ENCODE measurements at regions not wholly inside any gene's neighbourhood (a gene's known extent, or its start where the extent isn't known, plus 50 kb on each side); places are given as distances from the start of the nearest gene placed in this dataset.

- no peak overlapping the region for H2AK5ac ChIP-seq (ENCODE audit: low read depth, low read length)
- in situ Hi-C loops (cut with MboI; ENCODE audit: low sequenced_read_pairs) (no loop called here), dilution Hi-C loops (cut with HindIII; ENCODE audit: low sequenced_read_pairs, unreplicated experiment) (no loop called here), intact Hi-C loops (cut with micrococcal nuclease) (no loop called here)
- TF ChIP-seq POLR2A (IDR thresholded peaks at IDR 0.05; ENCODE audit: low read depth, low read length): no peak
- no peak for TF ChIP-seq CEBPB (IDR thresholded peaks at IDR 0.05; ENCODE audit: low read depth, low read length)
- TF ChIP-seq MAZ (IDR thresholded peaks at IDR 0.05; ENCODE audit: borderline replicate concordance, low read depth, low read length): no peak
- TF ChIP-seq BHLHE40 (IDR thresholded peaks at IDR 0.05; ENCODE audit: low read depth, low read length): no peak
- no peak for TF ChIP-seq NFE2L2 (IDR thresholded peaks at IDR 0.05; ENCODE audit: low read depth, low read length)
- TF ChIP-seq CHD1 (IDR thresholded peaks at IDR 0.05; ENCODE audit: low read depth, low read length): no peak
- TF ChIP-seq ELK1 (IDR thresholded peaks at IDR 0.05; ENCODE audit: borderline replicate concordance, low read depth, low read length): no peak
- no TSS peak for BruUV-seq (replicated peaks)
- no peaks in the 10 kb centered on the region for H3K79me1 ChIP-seq (ENCODE audit: low read depth in 1 of 2, low read length in 2 of 2)
- ATAC-seq (ENCODE audit: low read depth) (no peak), DNase-seq (no peak)
- no peaks in the 10 kb centered on the region for H3K4me1 ChIP-seq (ENCODE audit: control insufficient read depth, insufficient read depth, low read length)
- peaks cover 2% of the 10 kb centered on the region; the same call in 1 of the 2 replicates for H3K27me3 ChIP-seq (ENCODE audit: control insufficient read depth, insufficient read depth, low read length)
- no peak overlapping the region for H2AK9ac ChIP-seq (replicated peaks; ENCODE audit: low read depth, low read length, poor library complexity)
- H2AFZ ChIP-seq (replicated peaks; ENCODE audit: low read length, poor library complexity): no peak overlapping the region
- H3K36me3 ChIP-seq (ENCODE audit: control insufficient read depth, insufficient read depth, low read length): no peaks in the 10 kb centered on the region
- H2BK20ac ChIP-seq (ENCODE audit: low read depth, low read length): no peak overlapping the region
- H3K14ac ChIP-seq (replicated peaks; ENCODE audit: low read depth, low read length): no peak overlapping the region
- no peaks in the 10 kb centered on the region; the same call in 1 of the 2 replicates for H3K9me1 ChIP-seq (ENCODE audit: insufficient read depth, low read length)
- no peaks in the 10 kb centered on the region for H3K9me3 ChIP-seq (ENCODE audit: control insufficient read depth, insufficient read depth, low read length)
- no peak overlapping the region for H3K56ac ChIP-seq (ENCODE audit: extremely low read depth, insufficient read depth, low read length)
- no peak overlapping the region for H4K8ac ChIP-seq (ENCODE audit: low read depth in 2 of 2, low read length in 2 of 2)
- no peak overlapping the region for H2BK15ac ChIP-seq (ENCODE audit: low read depth, low read length)
- H3K4me3 ChIP-seq (ENCODE audit: insufficient read depth, low read depth, low read length): no peak overlapping the region
- CTCF ChIA-PET: no interaction called here
- H4K91ac ChIP-seq (ENCODE audit: insufficient read depth, low read depth, low read length): no peak overlapping the region
- H3K4me2 ChIP-seq (ENCODE audit: low read depth, low read length): no peak overlapping the region
- H3K18ac ChIP-seq (ENCODE audit: low read depth, low read length): no peak overlapping the region
- H3K9ac ChIP-seq (ENCODE audit: low read depth, low read length): no peak overlapping the region
- H3K23ac ChIP-seq (ENCODE audit: low read depth, low read length): no peak overlapping the region
- H2BK5ac ChIP-seq (ENCODE audit: low read depth, low read length, poor library complexity, severe bottlenecking): no peak overlapping the region
- H2BK120ac ChIP-seq (ENCODE audit: low read depth, low read length): no peak overlapping the region
- no peaks in the 10 kb centered on the region for H4K20me1 ChIP-seq (ENCODE audit: insufficient read depth, low read length)
- no peak overlapping the region for H4K5ac ChIP-seq (ENCODE audit: low read depth, low read length)
- no peak overlapping the region for H3K27ac ChIP-seq (ENCODE audit: insufficient read depth, low read length)
- no peak overlapping the region for H3K4ac ChIP-seq (ENCODE audit: low read depth, low read length)
- POLR2A ChIA-PET (ENCODE audit: unreplicated experiment): no interaction called here
Observed at GRCh38 chr5:89374818-89375521, 492.0 kb upstream of the MEF2C start.
